Prostate gland (tissue), 2 donors: ENCODE measurements at regions not wholly inside any gene's neighbourhood (a gene's known extent, or its start where the extent isn't known, plus 50 kb on each side); places are given as distances from the start of the nearest gene placed in this dataset.

Experiments
- DNase-seq: peaks from one replicate; pipeline ENCODE4 v3.0.0-alpha.2; 2019; ENCODE audit warnings: low spot score
- H3K27ac ChIP-seq, 2 donors: fragments of 200-600 bp; sonication (generic); 2 replicates each; pipeline ENCODE4 v1.5.1; 2017 to 2019
- H3K27me3 ChIP-seq: fragments of 200-600 bp; sonication (generic); replicated peaks from 2 replicates; pipeline ENCODE4 v1.5.1; 2019; ENCODE audit not compliant: insufficient read depth
- H3K36me3 ChIP-seq, 2 donors: fragments of 200-600 bp; sonication (generic); 1 replicate in 1 of 2; 2 replicates in 1 of 2; pipeline versions ENCODE4 v1.5.1 to v1.8.1; 2017 to 2019
- H3K4me1 ChIP-seq: fragments of 200-600 bp; sonication (generic); replicated peaks from 2 replicates; pipeline ENCODE4 v1.5.1; 2019
- H3K4me3 ChIP-seq, 2 donors: fragments of 200-600 bp; sonication (generic); 2 replicates each; pipeline ENCODE4 v1.5.1; 2017 to 2019
- H3K9me3 ChIP-seq: fragments of 200-600 bp; sonication (generic); 2 replicates; pipeline ENCODE4 v1.5.1; 2017
- POLR2A ChIP-seq: fragments of 450-650 bp; IDR thresholded peaks from one replicate; pipeline ENCODE4 v1.6.1; 2016; ENCODE audit warnings: antibody characterized with exemption, mild to moderate bottlenecking
- POLR2AphosphoS5 ChIP-seq: sonication (generic); formaldehyde crosslinking; IDR thresholded peaks from one replicate; pipeline ENCODE4 v1.6.1; 2017; ENCODE audit warnings: antibody characterized with exemption
- WGBS: methylation state at CpG from one replicate; pipeline ENCODE4 v1.1.5; 2018; 5-methylcytosine and 5-hydroxymethylcytosine counted together
- intact Hi-C: fragments of 100-400 bp; cut with DNase I; formaldehyde crosslinking; loops from one replicate; pipeline ENCODE4 v1.14.2; 2022
- TF ChIP-seq, protein P1 (sequence below), 4 experiments: fragments of 200-600 bp in 2 of 4; fragments of 450-650 bp in 2 of 4; sonication (generic) in 2 of 4; IDR thresholded peaks; 1 replicate in 3 of 4; 2 replicates in 1 of 4; pipeline ENCODE4 v1.5.1; 2016 to 2019; ENCODE audit warnings: antibody characterized with exemption in 4 of 4, mild to moderate bottlenecking in 2 of 4, moderate library complexity in 2 of 4

DNA sequence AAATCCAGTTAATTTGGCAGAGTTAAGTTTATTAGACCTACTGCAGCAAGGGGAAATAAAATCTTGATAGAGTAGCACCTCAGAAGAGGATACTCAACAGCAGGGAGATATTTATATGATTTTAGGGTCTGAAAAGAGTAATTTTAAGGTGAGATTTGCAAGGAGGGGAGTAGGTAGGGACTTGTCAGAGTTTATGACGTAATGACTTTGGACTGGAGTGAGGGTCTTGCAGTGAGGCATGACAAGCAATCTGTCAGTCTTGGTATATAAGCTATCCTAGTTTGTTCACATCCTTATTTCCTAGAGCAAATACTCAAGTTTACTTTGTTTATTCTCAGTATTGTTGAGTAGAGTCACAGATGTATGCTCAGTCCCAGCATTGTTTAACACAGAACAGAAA lies 722.6 kb downstream of the TLE4 start:
- Histone ChIP-seq H3K27me3 (no peaks in the 10 kb centered on the region), H3K9me3 (no peaks in the 10 kb centered on the region), H3K27ac (no peak overlapping the region), H3K36me3 (no peaks in the 10 kb centered on the region), H3K4me3 (no peak overlapping the region), H3K4me1 (no peaks in the 10 kb centered on the region)
- TF ChIP-seq POLR2AphosphoS5 (no peak), POLR2A (no peak)
- TF ChIP-seq, protein P1, sequence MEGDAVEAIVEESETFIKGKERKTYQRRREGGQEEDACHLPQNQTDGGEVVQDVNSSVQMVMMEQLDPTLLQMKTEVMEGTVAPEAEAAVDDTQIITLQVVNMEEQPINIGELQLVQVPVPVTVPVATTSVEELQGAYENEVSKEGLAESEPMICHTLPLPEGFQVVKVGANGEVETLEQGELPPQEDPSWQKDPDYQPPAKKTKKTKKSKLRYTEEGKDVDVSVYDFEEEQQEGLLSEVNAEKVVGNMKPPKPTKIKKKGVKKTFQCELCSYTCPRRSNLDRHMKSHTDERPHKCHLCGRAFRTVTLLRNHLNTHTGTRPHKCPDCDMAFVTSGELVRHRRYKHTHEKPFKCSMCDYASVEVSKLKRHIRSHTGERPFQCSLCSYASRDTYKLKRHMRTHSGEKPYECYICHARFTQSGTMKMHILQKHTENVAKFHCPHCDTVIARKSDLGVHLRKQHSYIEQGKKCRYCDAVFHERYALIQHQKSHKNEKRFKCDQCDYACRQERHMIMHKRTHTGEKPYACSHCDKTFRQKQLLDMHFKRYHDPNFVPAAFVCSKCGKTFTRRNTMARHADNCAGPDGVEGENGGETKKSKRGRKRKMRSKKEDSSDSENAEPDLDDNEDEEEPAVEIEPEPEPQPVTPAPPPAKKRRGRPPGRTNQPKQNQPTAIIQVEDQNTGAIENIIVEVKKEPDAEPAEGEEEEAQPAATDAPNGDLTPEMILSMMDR (IDR thresholded peaks at IDR 0.05), result no peak
- WGBS, result 91% methylated on average over 1 of the region's 1 CpG
- DNase-seq, result no peak
- intact Hi-C loops, result no loop called here

GRCh38 chr9:80292231-80292630 lies 720.5 kb downstream of the TLE4 start:
- TF ChIP-seq POLR2A (no peak), POLR2AphosphoS5 (no peak)
- TF ChIP-seq, protein P1 (IDR thresholded peaks at IDR 0.05), result no peak
- Histone ChIP-seq H3K9me3 (no peaks in the 10 kb centered on the region), H3K36me3 (no peaks in the 10 kb centered on the region), H3K4me3 (no peak overlapping the region), H3K27ac (no peak overlapping the region), H3K27me3 (no peaks in the 10 kb centered on the region), H3K4me1 (no peaks in the 10 kb centered on the region)
- intact Hi-C loops, result no loop called here
- 81% methylated on average over 2 of the region's 2 CpGs for WGBS
- no peak for DNase-seq

GRCh38 chr9:80285326-80285725 lies 713.6 kb downstream of the TLE4 start:
- intact Hi-C loops, result no loop called here
- Histone ChIP-seq H3K9me3 (no peaks in the 10 kb centered on the region), H3K4me3 (no peak overlapping the region), H3K4me1 (no peaks in the 10 kb centered on the region), H3K27me3 (no peaks in the 10 kb centered on the region), H3K36me3 (no peaks in the 10 kb centered on the region), H3K27ac (no peak overlapping the region)
- WGBS, result 40% methylated on average over 2 of the region's 2 CpGs
- DNase-seq, result no peak
- TF ChIP-seq POLR2AphosphoS5 (no peak), POLR2A (no peak)
- TF ChIP-seq, protein P1 (IDR thresholded peaks at IDR 0.05), result no peak

- intact Hi-C loops, result no loop called here
- Histone ChIP-seq H3K27me3 (no peaks in the 10 kb centered on the region), H3K4me3 (no peak overlapping the region), H3K27ac (no peak overlapping the region), H3K36me3 (no peaks in the 10 kb centered on the region), H3K9me3 (no peaks in the 10 kb centered on the region), H3K4me1 (no peaks in the 10 kb centered on the region)
- TF ChIP-seq POLR2A (no peak), POLR2AphosphoS5 (no peak)
- TF ChIP-seq, protein P1 (IDR thresholded peaks at IDR 0.05), result no peak
- no peak for DNase-seq
- WGBS, result 39% methylated on average over 3 of the region's 3 CpGs
Observed at GRCh38 chr9:80282766-80283165, 711.0 kb downstream of the TLE4 start.

DNA sequence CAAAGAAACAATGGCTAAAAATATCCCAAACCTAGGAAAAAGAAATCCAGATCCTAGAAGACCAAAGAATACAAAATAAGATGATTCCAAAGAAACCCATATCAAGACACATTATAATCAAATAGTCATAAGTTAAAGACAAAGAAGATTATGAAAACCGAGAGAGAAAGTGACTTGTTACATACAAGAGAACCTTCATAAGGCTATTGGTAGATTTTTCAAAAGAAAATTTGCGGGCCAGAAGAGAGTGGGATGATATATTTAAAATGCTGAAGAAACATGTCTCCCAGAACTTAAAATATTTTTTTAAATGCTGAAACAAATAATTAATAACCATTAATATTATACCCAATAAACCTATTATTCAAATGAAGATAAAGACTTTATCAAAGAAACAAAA lies 687.3 kb downstream of the TLE4 start:
- Histone ChIP-seq H3K4me1 (no peaks in the 10 kb centered on the region), H3K9me3 (no peaks in the 10 kb centered on the region), H3K27me3 (no peaks in the 10 kb centered on the region), H3K4me3 (no peak overlapping the region), H3K36me3 (no peaks in the 10 kb centered on the region), H3K27ac (no peak overlapping the region)
- WGBS, result 92% methylated on average over 2 of the region's 2 CpGs
- no peak for DNase-seq
- TF ChIP-seq POLR2AphosphoS5 (no peak), POLR2A (no peak)
- TF ChIP-seq, protein P1 (IDR thresholded peaks at IDR 0.05), result no peak
- intact Hi-C loops, result no loop called here
